Central memory CD8-positive, alpha-beta T cell (primary cell): ENCODE measurements at regions not wholly inside any gene's neighbourhood (a gene's known extent, or its start where the extent isn't known, plus 50 kb on each side); places are given as distances from the start of the nearest gene placed in this dataset.
"Not testable (repeated sequence)": the region's sequence is repeated elsewhere in the genome, so short reads cannot be mapped to it uniquely, and the experiment has no call there.

Experiments
- ATAC-seq: fragments of 150-1000 bp; cut with Tn5 transposase; replicated peaks from 2 replicates; pipeline ENCODE4 v1.10.0; 2022; ENCODE audit warnings: mild to moderate bottlenecking, moderate FRiP score, moderate number of reproducible peaks; ENCODE audit not compliant: poor library complexity, severe bottlenecking; ENCODE audit errors: extremely low read depth
- DNase-seq, 2 donors: peaks; one replicate each; pipeline ENCODE4 v3.0.0; 2021; ENCODE audit warnings: low spot score in 2 of 2
- H3K27ac Mint-ChIP-seq: one replicate; pipeline ENCODE4 v1.8.0; 2022; ENCODE audit warnings: low read depth, mild to moderate bottlenecking, moderate library complexity, mixed read lengths
- H3K27me3 Mint-ChIP-seq: one replicate; pipeline ENCODE4 v1.8.0; 2022; ENCODE audit warnings: mixed read lengths
- H3K36me3 Mint-ChIP-seq: one replicate; pipeline ENCODE4 v1.8.0; 2022; ENCODE audit warnings: mild to moderate bottlenecking, moderate library complexity, mixed read lengths; ENCODE audit not compliant: insufficient read depth
- H3K4me1 Mint-ChIP-seq: one replicate; pipeline ENCODE4 v1.8.0; 2022; ENCODE audit warnings: mixed read lengths
- H3K4me3 Mint-ChIP-seq: one replicate; pipeline ENCODE4 v1.8.0; 2022; ENCODE audit warnings: mild to moderate bottlenecking, moderate library complexity, mixed read lengths
- H3K9me3 Mint-ChIP-seq: one replicate; pipeline ENCODE4 v1.8.0; 2022; ENCODE audit warnings: mixed read lengths

DNA sequence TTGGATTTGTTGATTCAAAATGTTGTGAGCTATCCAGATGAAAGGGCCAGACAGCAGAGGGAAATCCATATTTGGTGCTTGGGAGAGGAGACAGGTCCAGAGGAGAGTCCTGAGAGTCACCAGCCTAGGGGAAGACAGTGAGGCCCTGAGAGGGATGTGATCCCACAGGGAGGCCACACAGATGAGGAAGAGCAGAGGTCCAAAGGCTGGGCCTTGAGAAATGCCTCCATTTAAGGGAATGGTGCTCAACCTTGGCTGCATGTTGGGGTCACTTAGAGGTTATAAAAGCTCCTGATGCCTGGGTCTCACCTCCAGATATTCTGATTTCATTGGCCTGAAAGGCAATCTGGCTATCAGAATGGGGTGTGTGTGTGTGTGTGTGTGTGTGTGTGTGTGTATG is 194.9 kb downstream of the UTP18 start:
- Mint-ChIP-seq H3K27ac (no peak overlapping the region), H3K4me3 (no peak overlapping the region), H3K36me3 (no peaks in the 10 kb centered on the region), H3K9me3 (no peaks in the 10 kb centered on the region), H3K27me3 (peaks cover 23% of the 10 kb centered on the region), H3K4me1 (no peaks in the 10 kb centered on the region)
- no peak for DNase-seq
- ATAC-seq: no peak

DNA sequence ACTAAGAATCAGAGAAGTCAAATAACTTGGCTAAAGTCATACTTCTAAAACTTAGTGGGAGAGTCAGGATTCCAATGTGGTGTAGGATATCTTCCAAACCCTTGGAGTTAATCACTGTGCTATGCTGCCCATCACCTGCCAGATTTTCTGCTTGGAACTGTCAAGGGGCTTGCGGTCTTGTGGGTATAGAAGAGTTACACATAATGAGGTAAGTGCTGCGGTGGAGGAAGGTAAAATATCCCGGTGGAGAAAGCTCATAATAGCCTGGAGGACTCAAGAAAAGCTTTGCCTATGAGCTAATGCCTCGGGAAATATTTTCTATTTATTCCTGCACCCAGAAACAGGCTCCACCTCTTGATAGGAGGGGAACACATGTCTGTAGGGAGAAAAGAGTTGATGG is 195.6 kb downstream of the UTP18 start:
- ATAC-seq (no peak), DNase-seq (no peak)
- Mint-ChIP-seq H3K27me3 (peaks cover 23% of the 10 kb centered on the region), H3K9me3 (no peaks in the 10 kb centered on the region), H3K36me3 (no peaks in the 10 kb centered on the region), H3K4me3 (no peak overlapping the region), H3K4me1 (no peaks in the 10 kb centered on the region), H3K27ac (no peak overlapping the region)

DNA sequence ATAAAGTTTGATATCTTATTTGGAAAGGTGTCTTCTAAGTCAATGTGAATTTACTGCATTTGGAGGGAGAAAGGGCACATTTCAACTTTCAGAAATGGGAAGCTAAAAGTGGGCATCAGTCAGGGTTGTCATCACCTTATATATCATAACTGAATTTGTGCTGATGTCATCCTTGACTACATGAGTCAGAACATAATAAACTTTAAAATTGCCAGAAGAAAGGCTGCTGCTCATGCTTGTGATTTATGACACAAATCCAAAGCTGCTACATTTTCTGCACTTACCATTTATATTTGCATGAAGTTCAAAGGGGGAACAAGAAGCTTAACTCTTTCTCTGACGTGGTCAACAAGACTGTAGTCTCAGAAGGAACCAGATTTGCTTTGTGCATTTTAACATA is 196.6 kb downstream of the UTP18 start:
- DNase-seq (no peak), ATAC-seq (no peak)
- Mint-ChIP-seq H3K9me3 (no peaks in the 10 kb centered on the region), H3K36me3 (no peaks in the 10 kb centered on the region), H3K27me3 (peaks cover 22% of the 10 kb centered on the region), H3K4me1 (no peaks in the 10 kb centered on the region), H3K27ac (no peak overlapping the region), H3K4me3 (no peak overlapping the region)

DNA sequence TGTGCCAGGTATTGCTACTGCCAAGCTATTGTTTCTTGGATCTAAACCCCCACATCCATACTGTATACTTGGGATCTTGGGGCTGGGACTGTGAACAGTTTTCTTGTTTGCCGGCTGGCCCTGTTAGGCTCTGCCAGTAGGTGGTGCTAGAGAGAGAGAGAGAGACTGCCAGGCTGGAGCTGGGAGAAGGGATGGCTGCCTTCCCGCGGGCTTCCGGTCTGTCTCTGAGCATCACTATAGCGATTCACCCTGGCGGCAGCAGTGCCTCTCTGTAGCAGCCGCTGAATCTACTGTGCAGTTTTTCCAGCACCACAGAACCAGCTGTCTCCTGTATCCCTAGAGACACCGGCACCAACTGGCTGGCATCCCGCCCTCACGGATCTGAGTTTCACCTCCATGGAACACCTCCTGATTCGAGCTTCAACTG is 201.2 kb downstream of the UTP18 start:
- Mint-ChIP-seq H3K4me1 (no peaks in the 10 kb centered on the region), H3K36me3 (no peaks in the 10 kb centered on the region), H3K9me3 (no peaks in the 10 kb centered on the region), H3K4me3 (no peak overlapping the region), H3K27me3 (peaks cover 39% of the 10 kb centered on the region), H3K27ac (no peak overlapping the region)
- DNase-seq (peak in 1 of 2 donors; percentile 13), ATAC-seq (no peak)

- Mint-ChIP-seq H3K36me3 (no peaks in the 10 kb centered on the region), H3K4me1 (no peaks in the 10 kb centered on the region)
- ATAC-seq: no peak
These were observed 203.0 kb downstream of the UTP18 start for GRCh38 chr17:51463353-51463752.

GRCh38 chr17:51467336-51467735 is 207.0 kb downstream of the UTP18 start:
- no peak overlapping the region for H3K27ac Mint-ChIP-seq
- no peaks in the 10 kb centered on the region for H3K36me3 Mint-ChIP-seq
- H3K4me1 Mint-ChIP-seq: no peaks in the 10 kb centered on the region
- peaks cover 40% of the 10 kb centered on the region for H3K27me3 Mint-ChIP-seq
- no peak overlapping the region for H3K4me3 Mint-ChIP-seq
- ATAC-seq (no peak), DNase-seq (no peak)
- no peaks in the 10 kb centered on the region for H3K9me3 Mint-ChIP-seq

More at GRCh38 chr17:51463353-51463752, 203.0 kb downstream of the UTP18 start:
- H3K4me3 Mint-ChIP-seq: no peak overlapping the region
- H3K27me3 Mint-ChIP-seq: peaks cover 48% of the 10 kb centered on the region
- DNase-seq: no peak
- H3K27ac Mint-ChIP-seq: no peak overlapping the region
- no peaks in the 10 kb centered on the region for H3K9me3 Mint-ChIP-seq

- Mint-ChIP-seq H3K27ac (no peak overlapping the region), H3K27me3 (peaks cover 66% of the 10 kb centered on the region), H3K9me3 (no peaks in the 10 kb centered on the region), H3K4me3 (no peak overlapping the region), H3K4me1 (no peaks in the 10 kb centered on the region), H3K36me3 (no peaks in the 10 kb centered on the region)
- DNase-seq (no peak), ATAC-seq (no peak)
These were observed 212.4 kb downstream of the UTP18 start for GRCh38 chr17:51472670-51473205.

DNA sequence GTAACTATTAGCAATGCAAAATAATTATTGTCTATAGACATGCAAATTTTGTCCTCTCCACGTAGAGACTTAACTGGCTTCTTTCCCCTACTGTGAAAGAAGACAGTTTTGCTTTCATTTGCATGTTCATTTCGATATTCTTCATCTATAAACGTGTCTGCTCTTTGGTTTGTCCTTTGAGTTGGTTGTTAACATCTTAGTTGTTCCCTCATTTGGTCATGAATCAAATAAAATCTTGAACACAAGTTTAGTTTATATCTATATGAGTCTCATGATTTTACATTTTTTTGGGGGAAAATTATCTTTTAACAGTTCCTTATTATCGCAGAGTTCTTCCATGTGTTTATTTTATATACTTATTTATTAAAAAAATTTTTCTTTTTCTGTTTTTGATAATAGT is 214.4 kb downstream of the UTP18 start:
- Mint-ChIP-seq H3K27ac (no peak overlapping the region), H3K9me3 (no peaks in the 10 kb centered on the region), H3K36me3 (no peaks in the 10 kb centered on the region), H3K4me1 (no peaks in the 10 kb centered on the region), H3K27me3 (peaks cover 69% of the 10 kb centered on the region), H3K4me3 (no peak overlapping the region)
- DNase-seq (no peak), ATAC-seq (no peak)

DNA sequence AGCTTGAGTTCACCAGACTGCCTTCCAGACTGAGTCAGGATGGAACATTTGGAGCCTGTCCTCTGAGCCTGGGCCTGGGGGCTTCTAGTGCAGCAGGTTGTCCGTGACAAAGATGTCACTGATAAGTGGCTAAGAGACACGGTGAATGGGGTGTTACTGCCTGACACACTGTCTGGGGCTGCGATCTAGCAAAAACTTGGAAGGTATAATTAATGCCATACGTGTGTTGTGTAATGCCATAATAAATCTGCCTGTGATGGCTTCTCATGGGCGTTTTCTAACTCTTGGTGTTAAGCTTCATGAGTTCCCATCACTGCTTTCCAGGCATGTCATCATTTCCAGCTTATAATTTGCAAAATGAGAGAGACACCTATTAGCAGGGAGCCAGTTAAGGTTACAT is 215.4 kb downstream of the UTP18 start:
- Mint-ChIP-seq H3K4me1 (no peaks in the 10 kb centered on the region), H3K4me3 (no peak overlapping the region), H3K27me3 (peaks cover 79% of the 10 kb centered on the region), H3K9me3 (no peaks in the 10 kb centered on the region), H3K36me3 (no peaks in the 10 kb centered on the region), H3K27ac (no peak overlapping the region)
- no peak for DNase-seq
- no peak for ATAC-seq

DNA sequence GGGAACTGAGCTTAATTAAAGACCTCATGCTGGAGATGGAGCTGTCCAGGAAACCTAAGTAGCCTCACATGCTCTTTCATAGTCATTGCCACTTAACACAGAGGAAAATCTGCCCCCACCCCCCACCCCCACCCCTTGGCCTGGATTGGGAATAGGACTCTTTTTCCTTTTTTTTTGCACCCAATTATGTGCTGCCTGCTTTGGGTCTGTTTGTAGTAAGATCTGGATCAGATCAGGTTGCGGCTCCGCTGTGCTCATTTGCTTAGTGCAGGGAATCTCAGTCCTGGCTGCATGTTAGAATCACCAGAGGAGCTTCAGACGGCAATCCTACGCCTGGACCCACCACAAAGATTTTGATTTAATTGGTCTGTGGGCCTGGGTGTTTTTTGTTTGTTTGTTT is 219.0 kb downstream of the UTP18 start:
- ATAC-seq (no peak), DNase-seq (no peak)
- Mint-ChIP-seq H3K27me3 (peaks cover 65% of the 10 kb centered on the region), H3K36me3 (no peaks in the 10 kb centered on the region), H3K4me3 (no peak overlapping the region), H3K9me3 (peaks cover 6% of the 10 kb centered on the region), H3K27ac (no peak overlapping the region), H3K4me1 (no peaks in the 10 kb centered on the region)

DNA sequence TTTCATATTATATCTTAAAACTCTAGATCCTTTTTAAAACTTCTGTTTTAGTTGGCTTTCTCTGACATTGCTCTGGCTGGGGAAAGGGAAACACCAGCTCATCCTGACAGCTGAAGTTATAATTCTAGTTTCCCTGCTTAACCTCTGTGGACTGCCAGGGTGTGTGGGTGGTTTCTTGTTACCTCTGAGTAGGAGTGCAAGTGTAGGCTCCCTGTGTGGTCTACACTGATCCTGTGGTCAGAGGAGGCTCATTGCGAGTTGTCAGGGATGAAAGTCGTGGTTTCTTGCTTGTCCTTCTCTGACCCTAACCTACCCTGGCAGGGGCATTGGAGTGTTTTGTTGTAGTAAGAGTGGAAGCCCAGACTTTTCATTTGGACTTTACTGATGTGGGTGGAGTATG is 221.0 kb downstream of the UTP18 start:
- Mint-ChIP-seq H3K27ac (no peak overlapping the region), H3K4me3 (no peak overlapping the region), H3K36me3 (no peaks in the 10 kb centered on the region), H3K9me3 (peaks cover 6% of the 10 kb centered on the region), H3K27me3 (peaks cover 63% of the 10 kb centered on the region), H3K4me1 (no peaks in the 10 kb centered on the region)
- DNase-seq (no peak), ATAC-seq (no peak)

GRCh38 chr17:51482248-51482647 is 221.9 kb downstream of the UTP18 start:
- not testable (repeated sequence) for ATAC-seq, H3K4me3 Mint-ChIP-seq, H3K27ac Mint-ChIP-seq, H3K9me3 Mint-ChIP-seq, DNase-seq, H3K4me1 Mint-ChIP-seq, H3K36me3 Mint-ChIP-seq
- peaks cover 64% of the 10 kb centered on the region for H3K27me3 Mint-ChIP-seq

DNA sequence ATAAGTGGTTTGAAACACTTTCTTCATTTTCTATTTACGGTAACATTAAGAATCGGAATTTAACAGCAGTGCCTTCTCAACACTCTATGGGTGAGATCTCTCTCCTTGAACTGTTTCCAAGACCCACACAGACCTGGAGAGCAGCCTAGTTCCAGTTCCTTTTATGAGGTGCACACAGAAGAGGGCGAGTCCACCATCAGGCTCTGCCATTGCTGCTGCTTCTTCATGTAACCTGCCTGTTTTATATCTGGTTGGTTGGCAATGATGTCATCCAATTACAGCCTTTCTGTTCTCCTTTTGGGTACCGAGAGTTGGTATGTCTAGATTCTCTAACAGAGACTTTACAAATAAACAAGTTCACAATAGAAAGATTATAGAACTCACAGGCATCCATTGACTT is 225.7 kb downstream of the UTP18 start:
- ATAC-seq (no peak), DNase-seq (no peak)
- Mint-ChIP-seq H3K4me1 (no peaks in the 10 kb centered on the region), H3K27me3 (peaks cover 56% of the 10 kb centered on the region), H3K27ac (no peak overlapping the region), H3K36me3 (no peaks in the 10 kb centered on the region), H3K4me3 (no peak overlapping the region), H3K9me3 (peaks cover 6% of the 10 kb centered on the region)
